Sciatic nerve (tissue), 2 donors: ENCODE measurements at regions not wholly inside any gene's neighbourhood (a gene's known extent, or its start where the extent isn't known, plus 50 kb on each side); places are given as distances from the start of the nearest gene placed in this dataset.

Experiments
- ATAC-seq: fragments of 200-7000 bp; cut with Tn5 transposase; one replicate; pipeline ENCODE4 v1.9.1; 2020; ENCODE audit warnings: mild to moderate bottlenecking, moderate library complexity
- DNase-seq: peaks from one replicate; pipeline ENCODE4 v3.0.0-alpha.2; 2020; ENCODE audit warnings: low spot score
- intact Hi-C: fragments of 100-400 bp; cut with DNase I; formaldehyde crosslinking; loops from one replicate; pipeline ENCODE4 v1.14.2; 2022
- donor health status: DM: no; HTN: no; CAD: no.
- donor health status: DM: no; HTN: no; CAD: no.

- ATAC-seq (no peak), DNase-seq (no peak)
- intact Hi-C loops: no loop called here
Observed at GRCh38 chr2:41395692-41396091, 652.1 kb upstream of the PKDCC start.

GRCh38 chr2:41399437-41400087, 648.3 kb upstream of the PKDCC start:
- DNase-seq (no peak), ATAC-seq (no peak)
- intact Hi-C loops: no loop called here

GRCh38 chr2:41400088-41400665, 647.6 kb upstream of the PKDCC start:
- DNase-seq (no peak), ATAC-seq (no peak)
- intact Hi-C loops: no loop called here

- DNase-seq: no peak
- intact Hi-C loops: no loop called here
- no peak for ATAC-seq
Observed at GRCh38 chr2:41405441-41405840, 642.4 kb upstream of the PKDCC start.

- intact Hi-C loops: no loop called here
- ATAC-seq (no peak), DNase-seq (no peak)
Observed at GRCh38 chr2:41409328-41409727, 638.5 kb upstream of the PKDCC start.

GRCh38 chr2:41410011-41410410, 637.8 kb upstream of the PKDCC start:
- ATAC-seq (no peak), DNase-seq (no peak)
- intact Hi-C loops: no loop called here

GRCh38 chr2:41413813-41414485, 633.9 kb upstream of the PKDCC start:
- no peak for DNase-seq
- ATAC-seq: no peak
- intact Hi-C loops: no loop called here

- ATAC-seq (no peak), DNase-seq (no peak)
- intact Hi-C loops: no loop called here
Observed at GRCh38 chr2:41414486-41415230, 633.2 kb upstream of the PKDCC start.

GRCh38 chr2:41417511-41417910, 630.3 kb upstream of the PKDCC start:
- intact Hi-C loops: no loop called here
- ATAC-seq: no peak
- no peak for DNase-seq

GRCh38 chr2:41420219-41420618, 627.6 kb upstream of the PKDCC start:
- DNase-seq: no peak
- intact Hi-C loops: no loop called here
- ATAC-seq: no peak

- DNase-seq: no peak
- no peak for ATAC-seq
- intact Hi-C loops: no loop called here
Observed at GRCh38 chr2:41420872-41421271, 626.9 kb upstream of the PKDCC start.

- intact Hi-C loops: no loop called here
- DNase-seq (no peak), ATAC-seq (no peak)
Observed at GRCh38 chr2:41431756-41432155, 616.1 kb upstream of the PKDCC start.

- no peak for ATAC-seq
- DNase-seq: no peak
- intact Hi-C loops: no loop called here
Observed at GRCh38 chr2:41432459-41432858, 615.4 kb upstream of the PKDCC start.

GRCh38 chr2:41434991-41435390, 612.8 kb upstream of the PKDCC start:
- intact Hi-C loops: no loop called here
- DNase-seq: no peak
- ATAC-seq: no peak

GRCh38 chr2:41441958-41442357, 605.9 kb upstream of the PKDCC start:
- no peak for ATAC-seq
- intact Hi-C loops: no loop called here
- DNase-seq: no peak

- intact Hi-C loops: no loop called here
- DNase-seq (no peak), ATAC-seq (no peak)
Observed at GRCh38 chr2:41445865-41446264, 602.0 kb upstream of the PKDCC start.

- intact Hi-C loops: no loop called here
- ATAC-seq: no peak
- no peak for DNase-seq
Observed at GRCh38 chr2:41446266-41446665, 601.6 kb upstream of the PKDCC start.

GRCh38 chr2:41448221-41448620, 599.6 kb upstream of the PKDCC start:
- DNase-seq: no peak
- no peak for ATAC-seq
- intact Hi-C loops: no loop called here

- ATAC-seq: no peak
- intact Hi-C loops: no loop called here
Observed at GRCh38 chr2:41457026-41457425, 590.8 kb upstream of the PKDCC start.

GRCh38 chr2:41460661-41461060, 587.2 kb upstream of the PKDCC start:
- ATAC-seq (no peak), DNase-seq (no peak)
- intact Hi-C loops: no loop called here

More at GRCh38 chr2:41457026-41457425, 590.8 kb upstream of the PKDCC start:
- no peak for DNase-seq
